UCSD-AML1 (cell line): ENCODE measurements at regions not wholly inside any gene's neighbourhood (a gene's known extent, or its start where the extent isn't known, plus 50 kb on each side); places are given as distances from the start of the nearest gene placed in this dataset.

Experiments
- DNase-seq: peaks from one replicate; lab custom pipeline; 2025; ENCODE audit not compliant: unreplicated experiment; lab: John Stamatoyannopoulos, UW

GRCh38 chr6:105594821-105595220 is 191.9 kb upstream of the PREP start:
- DNase-seq: no peak

GRCh38 chr6:105593805-105594671 is 191.2 kb upstream of the PREP start:
- no peak for DNase-seq

GRCh38 chr6:105593056-105593690 is 190.3 kb upstream of the PREP start:
- DNase-seq: no peak

- no peak for DNase-seq
Measured at GRCh38 chr6:105592329-105592728, 189.4 kb upstream of the PREP start.

GRCh38 chr6:105591053-105591452 is 188.2 kb upstream of the PREP start:
- DNase-seq: no peak

GRCh38 chr6:105588123-105588710 is 185.3 kb upstream of the PREP start:
- no peak for DNase-seq

GRCh38 chr6:105587349-105588122 is 184.7 kb upstream of the PREP start:
- DNase-seq: no peak

GRCh38 chr6:105578179-105578707 is 175.4 kb upstream of the PREP start:
- DNase-seq: no peak

- no peak for DNase-seq
Measured at GRCh38 chr6:105573556-105573955, 170.7 kb upstream of the PREP start.

- no peak for DNase-seq
Measured at GRCh38 chr6:105573138-105573537, 170.3 kb upstream of the PREP start.

- DNase-seq: no peak
Measured at GRCh38 chr6:105570416-105570815, 167.5 kb upstream of the PREP start.

- DNase-seq: no peak
Measured at GRCh38 chr6:105569706-105570105, 166.8 kb upstream of the PREP start.

- no peak for DNase-seq
Measured at GRCh38 chr6:105568751-105569150, 165.9 kb upstream of the PREP start.

- DNase-seq: no peak
Measured at GRCh38 chr6:105568142-105568541, 165.3 kb upstream of the PREP start.

- DNase-seq: no peak
Measured at GRCh38 chr6:105567140-105567539, 164.3 kb upstream of the PREP start.

GRCh38 chr6:105566503-105566902 is 163.6 kb upstream of the PREP start:
- no peak for DNase-seq

- no peak for DNase-seq
Measured at GRCh38 chr6:105564121-105564902, 161.4 kb upstream of the PREP start.

GRCh38 chr6:105562027-105562426 is 159.1 kb upstream of the PREP start:
- DNase-seq: no peak

- DNase-seq: no peak
Measured at GRCh38 chr6:105561486-105561885, 158.6 kb upstream of the PREP start.

GRCh38 chr6:105560611-105561066 is 157.8 kb upstream of the PREP start:
- no peak for DNase-seq
